ENCODE measurements at regions not wholly inside any gene's neighbourhood (a gene's known extent, or its start where the extent isn't known, plus 50 kb on each side); places are given as distances from the start of the nearest gene placed in this dataset.
A peak's percentile ranks its signal among the peaks of the same experiment; 100 is the strongest.

DNA sequence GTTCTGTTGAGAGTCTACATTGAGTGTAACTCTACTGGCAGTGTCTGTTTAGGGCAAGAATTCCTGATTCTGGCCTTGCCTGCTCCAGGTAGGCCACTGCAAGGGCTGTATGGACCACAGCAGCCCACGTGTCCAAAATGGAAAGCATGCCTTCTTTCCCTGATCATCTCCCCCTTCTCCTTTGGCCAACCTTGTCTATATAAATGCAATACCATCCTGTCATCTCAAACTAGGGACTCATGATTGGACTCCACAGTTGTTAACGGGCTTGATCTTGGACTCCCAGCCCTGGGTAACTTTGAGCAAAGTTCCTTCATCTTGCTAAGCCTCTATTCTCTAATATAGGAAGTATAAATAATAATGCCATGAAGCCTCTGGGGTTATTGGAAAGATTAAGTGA, 533.6 kb downstream of the BNC2 start:
- no peak for TF ChIP-seq CTCF (IDR thresholded peaks at IDR 0.05)
- DNase-seq (ENCODE audit: low spot score) (no peak), ATAC-seq (ENCODE audit: low FRiP score) (no peak)

GRCh38 chr9:16337322-16338029, 533.0 kb downstream of the BNC2 start:
- DNase-seq (ENCODE audit: low spot score) (no peak), ATAC-seq (ENCODE audit: low FRiP score) (peak; percentile 29)
- TF ChIP-seq CTCF (IDR thresholded peaks at IDR 0.05) = no peak

GRCh38 chr9:16341177-16341576, 529.3 kb downstream of the BNC2 start:
- no peak for TF ChIP-seq CTCF (IDR thresholded peaks at IDR 0.05)
- DNase-seq (ENCODE audit: low spot score) = no peak
- ATAC-seq (ENCODE audit: low FRiP score) = no peak

DNA sequence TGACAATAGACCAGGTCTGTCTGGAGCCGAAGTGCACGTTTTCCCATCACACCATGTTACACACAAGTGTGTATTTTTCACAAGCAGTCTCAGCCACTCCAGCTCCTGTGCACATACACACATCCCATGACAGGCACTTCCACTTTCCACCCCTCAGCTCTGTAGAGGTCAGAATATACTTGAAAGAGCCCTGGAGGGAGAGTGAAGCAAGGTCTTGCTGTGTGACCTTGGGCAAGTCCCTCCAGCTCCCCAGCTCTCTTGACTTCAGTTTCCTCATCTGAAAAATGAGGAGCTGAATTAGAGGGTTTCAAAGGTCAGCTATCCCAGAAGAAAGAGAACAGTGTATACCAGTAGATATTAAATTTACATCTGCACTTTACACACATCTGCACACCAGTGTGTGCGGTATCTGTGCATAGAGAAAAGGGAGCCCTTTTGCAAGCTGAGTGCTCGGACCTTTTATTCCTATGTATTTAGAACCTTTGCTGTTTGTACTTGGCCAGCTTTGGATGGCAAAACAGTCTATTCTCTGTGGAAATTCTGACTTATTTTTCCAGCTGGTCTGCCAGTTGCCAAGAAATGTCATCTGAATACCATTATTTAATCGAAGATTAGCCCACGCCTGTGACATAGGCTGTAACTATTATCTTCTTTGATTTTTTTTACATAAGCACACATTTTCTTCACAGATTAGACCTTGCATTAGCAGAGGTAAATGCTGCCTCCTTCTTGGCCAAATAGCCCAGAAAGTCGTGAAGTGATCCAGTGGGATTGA, 528.0 kb downstream of the BNC2 start:
- no peak for DNase-seq (ENCODE audit: low spot score)
- no peak for ATAC-seq (ENCODE audit: low FRiP score)
- no peak for TF ChIP-seq CTCF (IDR thresholded peaks at IDR 0.05)

DNA sequence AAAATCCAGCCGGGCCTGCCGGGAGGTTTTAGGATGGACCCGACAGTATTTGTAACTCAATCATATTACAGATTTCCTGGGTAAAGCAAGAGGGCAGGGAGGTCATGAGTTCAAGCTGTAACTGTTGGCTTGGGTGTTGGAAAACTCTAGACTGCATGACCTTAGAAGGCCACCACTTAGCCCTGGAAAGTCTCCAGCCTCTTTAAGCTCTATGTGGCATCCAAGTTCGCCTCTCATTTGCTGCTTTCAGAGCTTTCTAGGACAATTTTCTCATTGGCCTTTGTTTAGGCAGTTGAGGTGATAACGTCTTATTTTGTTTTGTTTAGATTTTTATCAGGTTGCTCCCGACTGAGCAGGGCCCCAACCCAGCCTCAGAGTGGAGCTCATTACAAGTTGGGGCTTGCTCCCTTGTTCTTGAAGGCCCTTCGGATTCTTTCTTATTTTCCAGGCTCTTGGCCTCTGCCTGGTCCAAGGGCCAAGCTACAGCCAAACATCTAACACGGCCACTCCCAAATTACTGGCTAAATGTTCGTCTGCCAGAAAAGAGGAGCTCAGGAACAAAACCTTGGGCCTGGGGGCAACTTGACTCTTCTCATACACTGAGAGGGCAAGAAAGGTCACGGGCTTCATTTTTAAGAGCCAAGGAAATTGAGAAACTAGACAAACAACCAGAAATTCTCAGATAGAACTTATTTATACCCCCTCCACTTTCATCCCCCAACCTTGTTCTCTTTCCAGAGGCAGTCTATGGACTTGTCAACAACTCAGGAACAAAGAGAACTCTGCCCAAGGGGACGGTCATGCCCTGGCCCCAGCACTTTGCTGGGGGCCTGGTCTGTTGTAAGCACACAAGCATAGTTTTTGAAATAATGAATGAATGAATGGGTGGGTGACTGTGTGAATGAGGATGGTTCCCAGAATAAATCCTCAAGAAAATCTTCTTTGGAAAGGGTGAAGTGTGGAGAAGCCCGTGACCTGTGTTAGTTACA, 526.9 kb downstream of the BNC2 start:
- DNase-seq (ENCODE audit: low spot score) (no peak), ATAC-seq (ENCODE audit: low FRiP score) (no peak)
- TF ChIP-seq CTCF (IDR thresholded peaks at IDR 0.05) = no peak

GRCh38 chr9:16344343-16344742, 526.1 kb downstream of the BNC2 start:
- ATAC-seq (ENCODE audit: low FRiP score) (peak; percentile 54), DNase-seq (ENCODE audit: low spot score) (no peak)
- no peak for TF ChIP-seq CTCF (IDR thresholded peaks at IDR 0.05)
